Right atrium auricular region (tissue), 2 donors: ENCODE measurements at regions not wholly inside any gene's neighbourhood (a gene's known extent, or its start where the extent isn't known, plus 50 kb on each side); places are given as distances from the start of the nearest gene placed in this dataset.

Experiments used
- DNase-seq: peaks from one replicate; pipeline ENCODE4 v3.0.0-alpha.2; 2019; ENCODE audit warnings: low spot score
- H3K27ac ChIP-seq, 2 donors: fragments of 200-600 bp; sonication (generic); 1 replicate in 1 of 2; 2 replicates in 1 of 2; pipeline ENCODE4 v1.5.1; 2016 to 2019
- H3K27me3 ChIP-seq, 2 donors: fragments of 200-600 bp; sonication (generic); one replicate each; pipeline versions ENCODE4 v1.5.1 to v1.6.0; 2017 to 2019
- H3K36me3 ChIP-seq: fragments of 200-600 bp; sonication (generic); one replicate; pipeline ENCODE4 v1.5.1; 2016
- H3K4me1 ChIP-seq, 2 donors: fragments of 200-600 bp; sonication (generic); one replicate each; pipeline versions ENCODE4 v1.5.1 to v1.6.0; 2017 to 2019
- H3K4me3 ChIP-seq, 2 donors: fragments of 200-600 bp; sonication (generic); 1 replicate in 1 of 2; 2 replicates in 1 of 2; pipeline ENCODE4 v1.5.1; 2017 to 2019; ENCODE audit warnings: mild to moderate bottlenecking in 1 of 2, moderate library complexity in 1 of 2
- H3K9me3 ChIP-seq, 2 donors: fragments of 200-600 bp; sonication (generic); one replicate each; pipeline ENCODE4 v1.5.1; 2019
- CTCF ChIP-seq, 2 donors: fragments of 200-600 bp; sonication (generic); IDR thresholded peaks; one replicate each; pipeline ENCODE4 v1.5.1; 2019; ENCODE audit warnings: antibody characterized with exemption in 2 of 2

- Histone ChIP-seq H3K9me3 (no peaks in the 10 kb centered on the region), H3K4me1 (no peaks in the 10 kb centered on the region), H3K27me3 (no peaks in the 10 kb centered on the region), H3K36me3 (no peaks in the 10 kb centered on the region), H3K4me3 (no peak overlapping the region), H3K27ac (no peak overlapping the region)
- TF ChIP-seq CTCF (IDR thresholded peaks at IDR 0.05), result no peak
- DNase-seq, result no peak
These were observed 168.1 kb upstream of the PIRT start for GRCh38 chr17:11005940-11006339.

- no peaks in the 10 kb centered on the region for H3K27me3 ChIP-seq
- H3K4me1 ChIP-seq, result no peaks in the 10 kb centered on the region
- no peak for DNase-seq
- H3K36me3 ChIP-seq, result no peaks in the 10 kb centered on the region
- H3K27ac ChIP-seq, result no peak overlapping the region
- no peak overlapping the region for H3K4me3 ChIP-seq
- H3K9me3 ChIP-seq, result no peaks in the 10 kb centered on the region
- TF ChIP-seq CTCF (IDR thresholded peaks at IDR 0.05), result no peak
These were observed 164.5 kb upstream of the PIRT start for GRCh38 chr17:11002417-11002816.

- H3K36me3 ChIP-seq, result no peaks in the 10 kb centered on the region
These were observed 163.8 kb upstream of the PIRT start for GRCh38 chr17:11001651-11002050.

GRCh38 chr17:10999484-10999883, 161.6 kb upstream of the PIRT start:
- no peak for DNase-seq
- H3K27ac ChIP-seq, result no peak overlapping the region
- H3K27me3 ChIP-seq, result no peaks in the 10 kb centered on the region
- no peak for TF ChIP-seq CTCF (IDR thresholded peaks at IDR 0.05)
- H3K36me3 ChIP-seq, result no peaks in the 10 kb centered on the region
- H3K4me3 ChIP-seq, result no peak overlapping the region
- no peaks in the 10 kb centered on the region for H3K9me3 ChIP-seq
- no peaks in the 10 kb centered on the region for H3K4me1 ChIP-seq

More at GRCh38 chr17:11001651-11002050, 163.8 kb upstream of the PIRT start:
- H3K27me3 ChIP-seq, result no peaks in the 10 kb centered on the region
- no peak for DNase-seq
- no peak for TF ChIP-seq CTCF (IDR thresholded peaks at IDR 0.05)
- no peak overlapping the region for H3K4me3 ChIP-seq
- H3K9me3 ChIP-seq, result no peaks in the 10 kb centered on the region
- no peaks in the 10 kb centered on the region for H3K4me1 ChIP-seq
- H3K27ac ChIP-seq, result no peak overlapping the region

GRCh38 chr17:10993126-10993525, 155.2 kb upstream of the PIRT start:
- Histone ChIP-seq H3K9me3 (no peaks in the 10 kb centered on the region), H3K27ac (no peak overlapping the region), H3K4me1 (no peaks in the 10 kb centered on the region), H3K27me3 (no peaks in the 10 kb centered on the region), H3K4me3 (no peak overlapping the region), H3K36me3 (no peaks in the 10 kb centered on the region)
- no peak for TF ChIP-seq CTCF (IDR thresholded peaks at IDR 0.05)
- DNase-seq, result no peak

- no peak for DNase-seq
- Histone ChIP-seq H3K9me3 (no peaks in the 10 kb centered on the region), H3K36me3 (no peaks in the 10 kb centered on the region), H3K4me1 (no peaks in the 10 kb centered on the region), H3K4me3 (no peak overlapping the region), H3K27me3 (no peaks in the 10 kb centered on the region), H3K27ac (no peak overlapping the region)
- no peak for TF ChIP-seq CTCF (IDR thresholded peaks at IDR 0.05)
These were observed 154.4 kb upstream of the PIRT start for GRCh38 chr17:10992106-10992880.
